ENCODE measurements at regions not wholly inside any gene's neighbourhood (a gene's known extent, or its start where the extent isn't known, plus 50 kb on each side); places are given as distances from the start of the nearest gene placed in this dataset.

- TF ChIP-seq CTCF (IDR thresholded peaks at IDR 0.05; ENCODE audit: insufficient read depth, low read length) (no peak), POLR2AphosphoS5 (IDR thresholded peaks at IDR 0.05; ENCODE audit: low read depth) (no peak), GABPA (IDR thresholded peaks at IDR 0.05; ENCODE audit: low read depth) (no peak)
These were observed 348.3 kb downstream of the UQCRFS1 start for GRCh38 chr19:28864577-28865042.
